WTC11 (cell line): ENCODE measurements at regions not wholly inside any gene's neighbourhood (a gene's known extent, or its start where the extent isn't known, plus 50 kb on each side); places are given as distances from the start of the nearest gene placed in this dataset.

Experiments used
- NR3C1 ChIP-seq: sonication (generic); formaldehyde crosslinking; conservative IDR thresholded peaks from 2 replicates; pipeline ENCODE4 v1.8.1; 2023; ENCODE audit warnings: low read depth, mild to moderate bottlenecking, missing genetic modification reagents
- TF ChIP-seq, protein P1 (sequence below): fragments of 200-600 bp; IDR thresholded peaks from 2 replicates; pipeline ENCODE4 v1.8.0; 2022; ENCODE audit warnings: antibody characterized with exemption
- TF ChIP-seq, protein P2 (sequence below): sonication (generic); formaldehyde crosslinking; conservative IDR thresholded peaks from 2 replicates; pipeline ENCODE4 v1.8.1; 2022; ENCODE audit warnings: mild to moderate bottlenecking, missing genetic modification reagents
- TF ChIP-seq, protein P3 (sequence below): sonication (generic); formaldehyde crosslinking; IDR thresholded peaks from 2 replicates; pipeline ENCODE4 v1.8.0; 2022; ENCODE audit warnings: mild to moderate bottlenecking, missing genetic modification reagents

DNA sequence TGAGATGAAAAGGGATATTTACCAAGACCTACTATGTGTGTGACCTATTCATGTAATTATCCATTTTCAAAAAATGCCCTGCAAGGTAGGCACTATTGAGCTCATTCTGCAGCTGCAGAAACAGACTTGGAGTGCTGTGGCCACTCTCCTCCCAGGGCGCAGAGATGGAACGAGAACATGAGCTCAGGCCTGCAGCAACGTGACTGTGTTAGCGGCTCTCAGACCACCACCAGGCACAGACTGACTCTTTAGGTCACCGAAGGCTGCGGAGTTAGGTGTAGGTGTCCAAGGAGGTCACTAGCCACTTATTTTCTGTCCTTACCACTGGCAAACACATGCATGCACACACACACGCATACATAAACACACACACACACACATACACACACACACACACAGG lies 271.4 kb upstream of the DIO3 start:
- TF ChIP-seq, protein P1, sequence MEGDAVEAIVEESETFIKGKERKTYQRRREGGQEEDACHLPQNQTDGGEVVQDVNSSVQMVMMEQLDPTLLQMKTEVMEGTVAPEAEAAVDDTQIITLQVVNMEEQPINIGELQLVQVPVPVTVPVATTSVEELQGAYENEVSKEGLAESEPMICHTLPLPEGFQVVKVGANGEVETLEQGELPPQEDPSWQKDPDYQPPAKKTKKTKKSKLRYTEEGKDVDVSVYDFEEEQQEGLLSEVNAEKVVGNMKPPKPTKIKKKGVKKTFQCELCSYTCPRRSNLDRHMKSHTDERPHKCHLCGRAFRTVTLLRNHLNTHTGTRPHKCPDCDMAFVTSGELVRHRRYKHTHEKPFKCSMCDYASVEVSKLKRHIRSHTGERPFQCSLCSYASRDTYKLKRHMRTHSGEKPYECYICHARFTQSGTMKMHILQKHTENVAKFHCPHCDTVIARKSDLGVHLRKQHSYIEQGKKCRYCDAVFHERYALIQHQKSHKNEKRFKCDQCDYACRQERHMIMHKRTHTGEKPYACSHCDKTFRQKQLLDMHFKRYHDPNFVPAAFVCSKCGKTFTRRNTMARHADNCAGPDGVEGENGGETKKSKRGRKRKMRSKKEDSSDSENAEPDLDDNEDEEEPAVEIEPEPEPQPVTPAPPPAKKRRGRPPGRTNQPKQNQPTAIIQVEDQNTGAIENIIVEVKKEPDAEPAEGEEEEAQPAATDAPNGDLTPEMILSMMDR: no peak
- TF ChIP-seq, protein P2, sequence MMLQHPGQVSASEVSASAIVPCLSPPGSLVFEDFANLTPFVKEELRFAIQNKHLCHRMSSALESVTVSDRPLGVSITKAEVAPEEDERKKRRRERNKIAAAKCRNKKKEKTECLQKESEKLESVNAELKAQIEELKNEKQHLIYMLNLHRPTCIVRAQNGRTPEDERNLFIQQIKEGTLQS (CRISPR knock-in tag): no peak
- TF ChIP-seq NR3C1: no peak
- TF ChIP-seq, protein P3, sequence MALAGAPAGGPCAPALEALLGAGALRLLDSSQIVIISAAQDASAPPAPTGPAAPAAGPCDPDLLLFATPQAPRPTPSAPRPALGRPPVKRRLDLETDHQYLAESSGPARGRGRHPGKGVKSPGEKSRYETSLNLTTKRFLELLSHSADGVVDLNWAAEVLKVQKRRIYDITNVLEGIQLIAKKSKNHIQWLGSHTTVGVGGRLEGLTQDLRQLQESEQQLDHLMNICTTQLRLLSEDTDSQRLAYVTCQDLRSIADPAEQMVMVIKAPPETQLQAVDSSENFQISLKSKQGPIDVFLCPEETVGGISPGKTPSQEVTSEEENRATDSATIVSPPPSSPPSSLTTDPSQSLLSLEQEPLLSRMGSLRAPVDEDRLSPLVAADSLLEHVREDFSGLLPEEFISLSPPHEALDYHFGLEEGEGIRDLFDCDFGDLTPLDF: no peak
